NCI-H2196 treated with DMSO at 0.1 percent for 48 hours (cell line): ENCODE measurements at regions not wholly inside any gene's neighbourhood (a gene's known extent, or its start where the extent isn't known, plus 50 kb on each side); places are given as distances from the start of the nearest gene placed in this dataset.

Experiments used
- DNase-seq: peaks from one replicate; lab custom pipeline; 2025; ENCODE audit not compliant: unreplicated experiment; lab: John Stamatoyannopoulos, UW

DNA sequence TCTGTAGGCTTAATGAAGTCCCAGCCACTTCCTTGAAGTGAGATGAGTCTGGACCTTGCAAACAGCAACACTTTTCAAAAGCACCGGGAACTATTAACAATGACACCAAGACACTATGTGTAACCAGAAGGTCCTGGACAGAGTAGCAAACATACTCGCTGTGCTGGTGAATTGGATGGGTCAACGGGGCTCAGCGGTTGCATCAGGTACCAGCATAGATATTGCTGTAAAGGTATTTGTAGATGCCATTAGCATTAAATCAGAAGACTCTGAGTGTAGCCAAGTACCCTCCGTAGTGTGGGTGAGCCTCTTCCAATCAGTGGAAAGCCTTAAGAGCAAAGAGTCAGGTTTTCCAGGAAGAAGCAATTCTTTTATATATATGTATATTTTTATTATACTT lies 140.5 kb downstream of the IRX2 start:
- no peak for DNase-seq

DNA sequence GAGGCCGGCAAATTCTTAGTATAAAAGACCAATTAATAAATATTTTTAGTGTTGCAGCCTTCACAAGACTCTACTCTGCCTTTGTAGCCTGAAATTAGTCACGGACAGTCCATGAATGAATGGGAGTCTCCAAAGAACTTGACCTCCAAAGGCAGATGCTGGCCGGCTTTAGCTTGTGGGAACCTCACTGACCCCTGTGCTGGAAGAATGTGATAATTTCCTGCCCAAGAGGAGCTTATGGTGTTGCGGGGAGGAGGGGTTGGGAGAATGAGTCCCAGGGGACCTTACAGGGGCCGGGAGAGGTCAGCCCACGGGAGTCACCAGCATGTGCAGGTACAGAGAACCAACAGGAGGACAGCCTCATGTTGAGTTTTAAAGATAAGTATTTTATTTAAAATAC lies 143.1 kb downstream of the IRX2 start:
- no peak for DNase-seq

DNA sequence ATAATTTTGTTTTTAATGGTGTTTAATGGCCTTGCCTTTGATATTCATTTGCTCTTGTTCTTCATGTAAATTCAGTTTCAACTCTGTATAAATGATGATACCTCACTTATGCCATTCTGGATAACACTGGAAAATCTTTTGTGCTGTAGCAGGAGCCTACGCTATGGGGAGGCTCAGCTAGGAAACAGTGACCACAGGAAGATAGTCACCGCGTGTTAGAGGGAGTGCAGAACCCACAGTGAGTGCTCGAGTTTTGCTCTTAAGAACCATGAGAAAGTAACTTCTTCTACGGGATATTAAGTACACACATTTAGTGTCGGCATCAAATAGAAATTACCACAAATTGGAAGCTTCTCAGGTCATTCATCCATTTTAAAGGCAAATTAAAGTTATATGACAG lies 143.9 kb downstream of the IRX2 start:
- no peak for DNase-seq

DNA sequence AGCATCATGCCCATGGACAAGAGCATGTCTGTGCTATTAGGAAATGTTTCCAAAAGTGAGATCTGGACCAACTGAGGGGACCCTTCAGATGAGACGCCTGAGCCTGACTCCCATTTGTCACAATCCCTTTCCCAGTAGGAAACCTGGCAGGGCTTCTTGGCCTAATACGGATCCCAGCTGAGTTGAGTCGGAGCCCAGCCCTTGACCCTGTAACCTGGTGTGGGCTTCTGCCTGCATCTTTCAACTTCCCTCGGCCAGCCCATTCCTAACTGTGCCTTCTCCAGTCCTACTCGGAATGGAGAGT lies 148.3 kb downstream of the IRX2 start:
- no peak for DNase-seq

DNA sequence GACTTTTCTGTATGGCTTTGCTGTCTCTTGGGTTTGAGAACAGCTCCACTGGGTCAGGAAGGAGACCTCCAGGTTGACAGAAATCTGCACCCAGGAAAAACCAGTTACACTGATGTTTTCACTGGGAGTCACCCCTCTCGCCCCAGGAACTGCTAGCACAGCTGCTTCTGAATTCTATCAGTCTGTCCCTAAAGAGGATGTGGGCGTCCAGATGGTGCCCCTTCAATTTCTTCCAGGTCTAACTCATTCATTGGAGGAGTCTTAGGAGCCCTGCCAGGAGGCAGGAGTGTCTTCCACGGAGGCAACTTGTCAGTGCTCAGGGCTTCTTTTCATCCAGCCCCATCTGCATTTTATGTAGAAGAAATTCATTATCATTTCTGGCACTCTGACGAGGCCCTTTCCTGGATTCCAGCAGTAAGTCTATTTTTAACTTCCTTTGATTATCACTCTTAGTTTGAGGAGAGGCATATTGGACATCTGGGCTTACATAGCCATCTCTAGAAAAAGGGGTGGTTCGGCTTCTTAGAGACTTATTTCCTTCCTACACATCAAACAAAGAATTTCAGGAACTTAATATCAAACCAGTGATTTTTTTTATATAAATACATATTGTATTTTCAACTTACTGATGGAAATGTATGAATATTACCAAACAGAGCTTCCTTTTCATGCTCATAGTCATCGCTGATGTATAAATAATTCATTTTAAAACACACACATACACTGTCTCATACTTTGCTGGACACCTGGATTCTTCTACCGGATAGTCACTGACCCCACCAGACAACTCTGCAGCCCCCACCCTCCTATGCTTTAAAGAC lies 148.8 kb downstream of the IRX2 start:
- DNase-seq = no peak

DNA sequence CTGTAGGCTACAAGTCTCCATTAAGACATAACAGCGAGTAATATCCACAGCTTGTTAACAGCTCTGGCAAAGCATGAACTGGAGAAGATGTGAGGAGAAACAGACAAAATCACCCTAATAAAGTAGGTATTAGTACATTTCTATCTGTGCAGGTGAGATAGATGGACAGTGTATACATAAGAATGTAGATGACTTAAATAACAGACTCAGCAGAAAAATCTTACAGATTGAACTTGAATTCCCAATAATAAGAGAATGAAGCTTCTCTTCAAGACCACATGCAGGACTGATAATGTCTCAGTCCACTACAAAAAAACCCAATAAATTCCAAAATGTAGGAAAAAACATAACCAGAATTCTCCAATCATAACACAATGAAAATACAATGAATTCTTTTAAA lies 153.0 kb downstream of the IRX2 start:
- no peak for DNase-seq

DNA sequence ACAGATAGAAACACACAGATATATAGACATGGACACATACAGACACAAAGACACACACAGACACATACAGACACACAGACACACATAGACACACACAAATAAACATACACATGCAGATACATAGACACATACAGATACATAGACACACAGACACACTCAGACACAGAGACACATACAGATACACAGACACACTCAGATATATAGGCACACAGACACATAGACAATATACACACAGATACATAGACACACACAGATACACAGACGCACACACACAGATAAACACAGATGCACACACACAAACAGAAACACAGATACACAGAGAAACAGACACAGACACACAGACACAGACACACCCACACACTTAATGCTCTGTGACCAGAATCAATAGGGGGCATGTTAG lies 156.8 kb downstream of the IRX2 start:
- no peak for DNase-seq

DNA sequence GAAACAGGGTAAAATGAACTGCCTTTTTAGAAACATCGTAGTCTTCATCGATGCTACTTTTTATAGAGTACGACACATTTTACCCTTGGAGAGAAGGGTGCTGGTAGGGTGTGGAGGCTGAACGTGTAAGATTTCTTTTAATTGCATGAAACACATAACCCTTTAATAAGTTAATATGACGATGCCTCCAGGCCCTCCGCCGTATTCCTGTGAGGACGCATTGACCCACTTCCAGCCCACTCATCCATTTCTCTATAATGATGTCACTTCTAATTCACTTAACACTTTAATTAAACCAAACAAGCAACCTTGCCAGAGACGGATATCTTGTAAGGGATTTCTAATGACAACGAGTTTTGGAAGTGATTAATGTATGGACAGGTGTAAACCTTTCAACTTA lies 158.7 kb downstream of the IRX2 start:
- DNase-seq = no peak

DNA sequence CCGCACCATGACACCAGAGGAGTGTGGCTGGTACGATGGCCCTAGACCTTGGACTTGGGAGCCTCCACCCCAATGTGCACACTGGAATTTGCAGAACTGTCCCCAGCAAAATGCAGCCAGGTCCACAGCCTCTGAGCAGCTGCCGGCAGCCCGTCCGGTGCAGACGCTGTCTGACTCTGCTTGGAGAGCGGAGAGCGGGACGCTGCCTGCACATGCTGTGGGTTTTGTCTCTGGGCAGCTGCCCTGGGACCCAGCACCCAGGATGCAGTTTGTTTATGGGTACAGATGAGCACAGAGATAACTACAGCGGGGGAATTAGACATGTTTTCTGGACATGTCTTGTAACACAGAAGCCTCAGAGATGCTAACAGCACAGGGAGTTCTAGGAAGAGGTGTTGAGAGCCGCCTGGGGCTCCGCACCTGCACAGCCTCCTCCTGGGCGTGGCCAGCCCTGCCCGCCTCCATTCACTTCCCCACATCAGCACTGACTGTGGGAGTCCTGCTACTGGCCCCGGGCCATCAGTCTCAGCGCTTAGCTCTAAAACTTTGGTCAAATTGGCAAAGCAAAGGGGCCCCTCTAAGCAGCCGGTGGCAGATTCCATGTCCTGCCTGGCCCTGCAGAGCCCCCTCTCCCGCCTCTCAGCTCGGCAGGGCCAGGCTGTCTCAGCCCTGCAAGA lies 159.6 kb downstream of the IRX2 start:
- DNase-seq = no peak

DNA sequence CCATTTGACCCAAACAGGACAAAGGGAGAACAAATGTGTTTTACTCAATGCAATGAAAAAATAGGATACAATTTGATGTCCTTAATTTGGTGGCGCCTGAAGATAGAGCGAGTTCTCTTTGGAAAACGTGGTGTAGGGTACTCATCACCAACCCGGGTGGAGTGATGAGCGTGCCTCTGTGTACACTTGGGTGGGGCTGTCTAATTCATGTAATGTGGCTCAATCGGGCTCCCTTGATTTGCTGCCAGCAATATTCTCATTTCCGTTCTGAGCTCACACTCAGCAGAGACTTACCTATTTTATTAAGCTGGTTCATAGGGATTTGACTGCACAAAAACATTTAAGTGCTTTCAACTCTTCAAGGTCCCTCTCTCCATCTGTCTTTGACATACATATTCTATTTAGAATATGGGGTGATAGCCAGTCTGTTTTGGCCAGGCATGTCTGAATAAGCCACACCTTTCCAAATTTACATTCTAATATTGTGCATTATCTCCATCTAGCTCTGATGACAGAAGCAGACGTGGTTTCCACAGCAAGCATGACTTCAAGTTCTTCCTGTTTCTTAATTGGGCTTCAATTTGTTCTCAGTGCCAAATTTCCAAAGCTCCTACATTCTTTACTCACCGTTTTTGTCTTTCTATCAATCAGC lies 162.5 kb downstream of the IRX2 start:
- DNase-seq = no peak

DNA sequence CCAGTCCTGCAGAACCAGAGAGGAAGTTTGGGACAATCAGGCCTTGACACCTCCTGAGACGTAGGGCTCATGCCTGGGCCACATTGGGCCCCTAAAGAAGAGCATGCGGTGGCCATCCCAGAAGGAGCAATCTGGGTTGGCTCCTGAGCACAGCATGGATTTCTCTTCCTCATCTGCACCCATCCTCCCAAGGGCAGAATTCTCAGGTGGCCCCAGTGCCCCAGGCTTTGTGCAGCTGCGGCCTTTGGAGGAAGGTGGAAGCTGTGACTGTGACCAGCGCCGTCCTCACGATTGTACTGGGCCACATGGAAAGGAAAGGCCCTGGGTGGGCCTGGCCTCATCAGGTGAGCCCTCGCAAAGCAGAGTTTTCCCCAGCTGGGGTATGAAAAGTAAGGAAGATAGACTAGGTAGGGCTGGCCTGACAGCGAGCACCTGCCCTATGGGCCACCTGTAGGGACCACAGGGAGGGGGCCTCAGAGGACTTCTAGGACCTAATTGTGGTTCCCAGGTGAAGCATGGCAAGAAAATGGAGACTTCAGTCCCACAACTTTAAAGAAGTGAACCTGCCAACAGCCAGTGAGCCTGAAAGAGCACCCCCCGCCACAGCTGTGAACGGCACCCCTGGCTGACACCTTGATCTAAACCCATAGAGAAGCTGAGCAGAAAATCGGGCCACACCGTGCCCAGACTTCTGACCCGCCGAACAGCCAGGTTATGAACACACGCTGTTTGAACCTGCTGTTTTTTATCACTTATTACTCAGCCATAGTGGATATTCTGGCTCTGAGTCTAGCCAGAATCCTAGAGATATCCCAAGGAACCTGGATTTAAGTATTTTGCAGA lies 164.1 kb downstream of the IRX2 start:
- DNase-seq = no peak

DNA sequence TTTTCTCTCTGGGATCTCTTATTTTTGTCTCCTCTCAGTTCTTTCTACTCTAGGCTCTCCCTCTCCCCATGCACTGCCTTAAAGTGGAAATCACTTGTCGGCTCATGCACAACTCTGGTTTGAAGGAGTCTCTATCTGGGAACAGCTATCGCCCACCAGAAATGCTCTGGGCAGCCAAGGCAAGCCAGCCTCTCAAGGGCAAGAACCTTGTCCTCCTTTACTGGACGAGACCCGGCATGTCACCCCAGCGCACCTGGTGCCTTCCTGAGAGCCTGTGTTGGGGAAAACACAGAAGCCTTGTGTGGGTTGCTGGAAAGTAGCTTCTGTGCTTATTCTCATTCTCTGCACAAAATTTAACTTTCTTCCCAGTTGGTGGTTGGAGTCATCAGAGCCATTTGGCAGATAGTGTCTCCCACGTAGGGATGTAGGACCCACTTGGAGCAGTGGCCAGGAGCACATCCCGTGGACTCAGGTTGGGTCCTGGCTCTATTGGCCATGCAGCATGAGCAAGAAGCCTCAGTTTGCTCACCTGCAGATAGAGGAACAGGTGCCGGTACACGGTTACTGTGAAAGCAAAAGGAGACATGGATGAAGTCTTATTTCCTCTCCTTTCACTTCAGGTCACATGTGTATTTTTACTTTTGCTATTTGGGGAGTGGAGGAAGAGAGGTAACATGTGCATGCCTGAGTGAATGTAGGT lies 165.3 kb downstream of the IRX2 start:
- no peak for DNase-seq

DNA sequence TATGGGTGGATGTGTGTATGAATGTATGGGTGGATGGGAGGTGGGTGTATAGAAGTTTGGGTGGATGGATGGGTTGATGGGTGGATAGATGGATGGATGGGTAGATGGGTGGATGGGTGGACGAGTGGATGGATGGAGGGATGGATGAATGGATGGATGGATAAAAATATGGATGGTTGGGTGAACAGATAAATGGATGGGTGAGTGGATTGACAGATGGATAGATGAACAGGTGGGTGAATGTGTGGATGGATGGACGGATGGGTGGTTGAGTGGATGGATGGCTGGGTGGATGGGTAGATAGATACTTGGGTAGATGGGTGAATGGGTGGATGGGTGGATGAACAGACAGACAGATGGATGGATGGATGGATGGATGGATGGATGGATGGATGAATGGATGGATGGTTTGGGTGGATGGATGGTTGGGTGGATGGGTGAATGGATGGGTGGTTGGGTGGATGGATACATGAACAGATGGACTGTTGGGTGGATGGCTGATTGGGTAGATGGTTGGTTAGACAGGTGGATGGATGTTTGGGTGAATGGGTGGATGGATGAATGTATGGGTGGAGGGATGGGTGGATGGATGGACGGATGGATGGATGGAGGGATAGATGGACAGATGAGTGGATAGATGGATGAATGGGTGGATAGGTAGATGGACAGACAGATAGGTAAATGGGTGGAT lies 166.8 kb downstream of the IRX2 start:
- DNase-seq = no peak

DNA sequence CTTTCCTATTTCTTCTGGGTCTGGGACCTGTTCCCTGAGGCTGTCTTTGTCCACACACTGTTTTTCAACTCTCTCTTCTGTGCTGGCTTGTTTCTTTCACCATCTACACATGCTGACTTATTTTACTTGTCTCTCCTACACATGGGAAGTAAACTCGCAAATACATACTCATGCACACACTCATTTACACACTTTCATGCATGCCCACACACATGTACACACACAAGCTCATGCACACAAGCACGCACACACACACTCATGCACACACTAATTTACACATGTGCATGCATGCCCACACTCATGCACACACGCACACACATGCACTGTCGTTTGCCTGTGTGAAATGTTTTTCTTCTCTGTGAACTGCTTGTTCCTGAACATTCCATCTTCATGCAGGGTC lies 169.0 kb downstream of the IRX2 start:
- no peak for DNase-seq

DNA sequence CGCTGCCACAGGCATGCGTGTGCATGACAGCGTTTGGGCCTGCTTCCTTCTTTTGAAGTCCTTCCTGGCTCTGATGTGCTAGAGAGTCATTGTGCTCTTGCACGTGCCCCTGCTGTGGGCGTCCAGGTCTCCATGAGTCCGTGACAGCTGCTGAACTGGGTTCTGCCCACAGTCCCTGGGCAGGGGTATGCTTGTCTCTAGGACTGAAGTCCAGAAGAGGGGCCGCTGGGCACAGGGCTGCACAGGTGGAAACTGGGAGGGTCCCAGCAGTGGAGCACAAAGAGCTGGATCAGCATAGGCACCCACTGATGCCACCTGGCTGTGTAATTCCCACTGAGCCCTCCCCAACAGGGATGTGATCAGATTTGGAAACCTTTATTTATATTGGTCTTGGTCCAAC lies 169.4 kb downstream of the IRX2 start:
- DNase-seq = no peak

DNA sequence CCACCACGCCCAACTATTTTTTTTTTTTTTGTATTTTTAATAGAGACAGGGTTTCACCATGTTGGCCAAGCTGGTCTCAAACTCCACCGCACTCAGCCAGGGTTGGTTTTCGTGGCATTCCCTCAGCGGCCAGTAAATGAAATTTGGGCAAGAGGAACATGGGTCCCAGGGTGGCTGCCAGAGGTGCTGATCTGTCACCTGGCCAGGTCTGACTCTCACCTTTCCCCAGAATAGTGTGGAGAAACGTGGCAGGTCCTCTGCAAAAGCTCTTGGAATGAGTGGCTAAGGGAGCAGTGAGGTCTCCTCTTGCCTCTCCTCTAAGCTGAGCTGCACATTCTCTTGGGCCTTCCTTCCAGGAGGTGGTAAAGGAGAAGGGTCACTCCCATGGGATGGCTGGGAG lies 170.1 kb downstream of the IRX2 start:
- no peak for DNase-seq

DNA sequence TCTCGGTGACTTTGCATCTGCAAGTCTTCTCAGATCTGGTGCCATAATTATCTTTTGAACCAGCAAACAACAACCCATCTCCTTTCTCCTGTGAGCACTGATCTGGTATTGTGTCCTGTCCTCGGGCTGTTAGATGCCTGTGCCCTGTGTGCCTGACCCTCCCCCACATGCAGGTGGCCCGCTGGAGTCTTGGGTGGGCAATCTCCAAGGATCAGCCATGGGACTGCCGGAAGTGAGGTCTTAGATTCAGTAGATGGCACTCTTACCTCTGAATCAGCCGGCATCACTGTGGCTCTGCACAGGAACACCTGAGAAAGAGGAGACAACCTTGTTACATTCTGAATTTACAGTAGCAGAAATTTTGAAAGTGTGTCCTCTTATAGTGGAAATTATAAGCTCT lies 172.4 kb downstream of the IRX2 start:
- no peak for DNase-seq

DNA sequence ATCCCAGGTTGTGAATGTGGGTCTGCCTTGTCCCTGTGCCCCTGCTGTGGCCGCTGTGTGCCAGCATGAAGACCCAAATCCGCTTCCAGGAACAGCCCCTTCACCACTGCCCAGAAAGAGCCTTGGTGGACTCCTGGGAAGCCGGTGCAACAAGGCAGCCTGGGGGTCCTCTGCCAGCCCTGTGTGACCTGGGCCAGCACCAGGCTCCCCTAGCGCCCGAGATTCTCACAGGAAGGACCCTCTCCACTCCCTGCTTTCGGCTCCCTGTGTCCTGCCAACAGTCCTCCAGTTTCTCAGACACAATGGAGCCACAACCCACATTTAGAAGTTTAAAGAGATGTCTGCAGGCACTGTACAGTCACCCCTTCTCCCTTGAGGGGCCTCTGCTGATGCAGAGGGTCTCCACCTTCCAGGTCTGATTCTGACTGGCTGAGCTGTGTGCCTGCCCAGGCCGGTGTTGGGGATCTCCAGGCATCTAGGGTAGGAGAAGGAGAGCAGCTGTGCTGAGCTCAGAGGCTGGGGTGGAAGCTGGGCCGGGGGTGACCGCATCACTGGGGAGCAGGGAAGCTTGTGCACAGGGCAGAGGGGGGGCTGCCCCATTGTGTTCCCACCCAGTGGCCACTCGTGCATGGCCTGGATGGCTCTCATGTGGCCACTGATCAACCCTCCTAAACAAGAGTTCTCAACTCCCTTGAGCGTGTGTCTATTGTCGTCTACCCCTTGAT lies 174.0 kb downstream of the IRX2 start:
- no peak for DNase-seq

DNA sequence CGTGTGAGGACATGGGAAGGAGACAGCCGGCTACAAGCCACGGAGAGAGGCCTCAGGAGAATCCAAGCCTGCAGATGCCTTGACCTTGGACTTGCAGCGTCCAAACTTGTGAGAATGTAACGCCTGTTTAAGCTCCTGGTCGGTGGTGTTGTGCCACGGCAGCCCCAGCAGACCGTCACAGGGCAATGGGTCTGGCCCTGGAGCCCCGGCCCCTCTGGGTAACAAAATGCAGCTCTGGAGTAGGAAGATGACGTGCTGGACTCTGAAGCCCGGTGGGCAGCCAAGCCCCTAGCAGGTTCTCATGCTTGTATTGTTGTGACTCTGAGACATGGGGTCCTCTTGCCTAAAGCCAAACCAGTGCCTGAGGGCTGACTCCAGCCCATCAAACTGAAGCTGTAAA lies 174.7 kb downstream of the IRX2 start:
- DNase-seq = no peak

DNA sequence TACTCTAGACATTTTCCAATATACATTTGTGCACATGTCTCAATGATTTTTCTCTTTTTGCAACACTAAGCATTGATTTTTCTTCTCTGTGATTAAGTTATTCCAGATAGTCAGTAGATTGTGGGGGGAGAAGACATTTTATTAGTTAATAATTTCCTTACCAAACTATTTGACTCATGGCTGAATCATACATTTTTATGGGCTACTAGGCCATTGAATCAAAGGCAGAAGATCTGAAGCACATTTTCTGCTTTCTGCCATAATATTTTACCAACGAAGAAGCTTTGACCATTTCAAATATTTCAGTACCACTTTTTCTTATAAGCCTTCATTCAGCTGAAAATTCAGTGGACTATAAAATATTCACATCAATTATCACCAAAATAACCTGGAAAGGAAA lies 175.6 kb downstream of the IRX2 start:
- DNase-seq = no peak
